Psoas muscle (tissue), 7 donors: ENCODE measurements at regions not wholly inside any gene's neighbourhood (a gene's known extent, or its start where the extent isn't known, plus 50 kb on each side); places are given as distances from the start of the nearest gene placed in this dataset.

ENCODE experiments used
- ATAC-seq, 4 donors: fragments of 200-7000 bp; cut with Tn5 transposase; one replicate each; pipeline ENCODE4 v1.9.1; 2020; ENCODE audit warnings: moderate library complexity in 3 of 4, mild to moderate bottlenecking in 2 of 4
- DNase-seq, 2 donors: peaks; one replicate each; pipeline ENCODE4 v3.0.0-alpha.2; 2020
- H3K27ac ChIP-seq: fragments of 200-600 bp; one replicate; pipeline ENCODE4 v1.8.0; 2022
- H3K27me3 ChIP-seq, 3 donors: fragments of 200-600 bp in 1 of 3; one replicate each; pipeline versions ENCODE4 v1.6.1 to v1.8.0; 2013 to 2022; ENCODE audit warnings: low read length in 2 of 3, mild to moderate bottlenecking in 2 of 3, moderate library complexity in 1 of 3; ENCODE audit not compliant: insufficient read depth in 3 of 3
- H3K36me3 ChIP-seq, 2 donors: fragments of 200-600 bp in 1 of 2; one replicate each; pipeline versions ENCODE4 v1.6.1 to v1.8.0; 2013 to 2022; ENCODE audit warnings: low read depth in 1 of 2, mild to moderate bottlenecking in 1 of 2, moderate library complexity in 1 of 2; ENCODE audit not compliant: insufficient read depth in 1 of 2
- H3K4me1 ChIP-seq: fragments of 200-600 bp; one replicate; pipeline ENCODE4 v1.8.0; 2022
- H3K4me3 ChIP-seq: fragments of 200-600 bp; one replicate; pipeline ENCODE4 v1.8.0; 2022; ENCODE audit warnings: mild to moderate bottlenecking
- H3K9me3 ChIP-seq: fragments of 200-600 bp; one replicate; pipeline ENCODE4 v1.8.0; 2022
- WGBS, 3 donors: extraction: QIAGEN DNeasy Blood & Tissue Kit; methylation state at CpG; one replicate each; pipeline versions ENCODE4 v1.1.6 to v1.1.7; 2013; 5-methylcytosine and 5-hydroxymethylcytosine counted together
- intact Hi-C, 2 donors: fragments of 100-400 bp; cut with DNase I; formaldehyde crosslinking; loops; one replicate each; pipeline versions ENCODE4 v1.11.0 to v1.14.2; 2022
- TF ChIP-seq, protein P1 (sequence below): fragments of 200-600 bp; IDR thresholded peaks from one replicate; pipeline ENCODE4 v1.8.0; 2022; ENCODE audit warnings: antibody characterized with exemption
- donor health status: healthy with polysubstance abuse.
- donor health status: DM: no; HTN: no; CAD: no; lungs with moderate emphysema.
- donor health status: Bipolar disorder and iron deficiency.
- donor health status: healthy.
- donor health status: DM: yes; HTN: yes; CAD: no.
- donor health status: DM: no; HTN: no; CAD: no.
- donor health status: DM: yes; HTN: yes; CAD: no.

DNA sequence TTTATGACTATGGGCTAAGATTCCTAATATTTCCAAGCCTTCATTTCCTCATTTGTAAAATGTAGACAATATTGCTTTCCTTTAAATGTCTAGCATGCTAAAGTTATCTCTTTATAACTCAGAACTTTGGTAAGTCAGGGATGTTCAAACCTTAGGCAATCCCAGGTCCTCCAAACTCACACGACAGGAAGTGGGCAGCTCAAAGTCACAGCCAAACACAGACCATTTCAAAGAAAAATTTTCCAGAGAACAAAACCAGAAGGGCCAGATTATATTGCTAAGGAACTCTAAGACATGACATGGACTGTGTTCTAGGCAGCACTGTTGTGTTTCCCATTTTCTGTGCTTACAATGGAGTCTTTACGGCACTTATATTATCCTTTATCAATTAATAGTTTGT is 87.8 kb upstream of the DYNC1I1 start:
- no peak for ATAC-seq
- H3K4me3 ChIP-seq: no peak overlapping the region
- DNase-seq: no peak
- TF ChIP-seq, protein P1, sequence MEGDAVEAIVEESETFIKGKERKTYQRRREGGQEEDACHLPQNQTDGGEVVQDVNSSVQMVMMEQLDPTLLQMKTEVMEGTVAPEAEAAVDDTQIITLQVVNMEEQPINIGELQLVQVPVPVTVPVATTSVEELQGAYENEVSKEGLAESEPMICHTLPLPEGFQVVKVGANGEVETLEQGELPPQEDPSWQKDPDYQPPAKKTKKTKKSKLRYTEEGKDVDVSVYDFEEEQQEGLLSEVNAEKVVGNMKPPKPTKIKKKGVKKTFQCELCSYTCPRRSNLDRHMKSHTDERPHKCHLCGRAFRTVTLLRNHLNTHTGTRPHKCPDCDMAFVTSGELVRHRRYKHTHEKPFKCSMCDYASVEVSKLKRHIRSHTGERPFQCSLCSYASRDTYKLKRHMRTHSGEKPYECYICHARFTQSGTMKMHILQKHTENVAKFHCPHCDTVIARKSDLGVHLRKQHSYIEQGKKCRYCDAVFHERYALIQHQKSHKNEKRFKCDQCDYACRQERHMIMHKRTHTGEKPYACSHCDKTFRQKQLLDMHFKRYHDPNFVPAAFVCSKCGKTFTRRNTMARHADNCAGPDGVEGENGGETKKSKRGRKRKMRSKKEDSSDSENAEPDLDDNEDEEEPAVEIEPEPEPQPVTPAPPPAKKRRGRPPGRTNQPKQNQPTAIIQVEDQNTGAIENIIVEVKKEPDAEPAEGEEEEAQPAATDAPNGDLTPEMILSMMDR: no peak
- intact Hi-C loops: loop anchor here (5.0 kb wide), 3 partner anchors 72 to 137 kb away; no protein-coding TSS in a partner anchor
- H3K27me3 ChIP-seq: no peaks in the 10 kb centered on the region
- no peaks in the 10 kb centered on the region for H3K36me3 ChIP-seq
- H3K4me1 ChIP-seq: peaks cover 30% of the 10 kb centered on the region
- no peaks in the 10 kb centered on the region for H3K9me3 ChIP-seq
- peak overlapping the region; percentile 14 for H3K27ac ChIP-seq
- 75 to 90% (median 88%) methylated on average over 2 of the region's 2 CpGs for WGBS, 3 donors

DNA sequence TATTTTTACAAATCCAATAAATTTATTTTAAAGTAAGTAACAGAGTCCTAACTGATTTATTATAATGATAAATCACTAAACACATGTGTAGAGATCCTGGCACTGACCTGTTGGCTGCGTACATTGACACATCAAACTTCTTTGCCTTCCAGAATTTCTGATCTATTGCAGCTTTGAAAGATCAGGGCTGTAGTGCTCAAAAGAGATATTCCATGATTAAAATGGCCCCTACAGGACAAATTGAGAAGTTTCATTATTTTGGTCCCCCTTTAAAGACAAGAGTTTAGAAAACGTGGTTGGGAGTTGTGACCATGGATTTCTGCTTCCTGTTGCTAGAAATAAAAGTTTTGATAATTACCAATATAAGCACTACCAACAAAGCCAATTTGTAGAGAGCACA is 87.7 kb upstream of the PDK4 start:
- H3K4me1 ChIP-seq: peaks cover 26% of the 10 kb centered on the region
- DNase-seq (no peak), ATAC-seq (peak in 3 of 4 donors; percentile 38 to 52 (median 50))
- WGBS, 3 donors: 2 to 38% (median 35%) methylated on average over 2 of the region's 2 CpGs
- H3K27me3 ChIP-seq: no peaks in the 10 kb centered on the region
- TF ChIP-seq, protein P1: peak; percentile 67
- no peaks in the 10 kb centered on the region for H3K36me3 ChIP-seq
- no peak overlapping the region for H3K4me3 ChIP-seq
- intact Hi-C loops: loop anchor here (5.0 kb wide), 3 partner anchors 72 to 137 kb away; no protein-coding TSS in a partner anchor
- H3K9me3 ChIP-seq: no peaks in the 10 kb centered on the region
- H3K27ac ChIP-seq: peak overlapping the region; percentile 14

DNA sequence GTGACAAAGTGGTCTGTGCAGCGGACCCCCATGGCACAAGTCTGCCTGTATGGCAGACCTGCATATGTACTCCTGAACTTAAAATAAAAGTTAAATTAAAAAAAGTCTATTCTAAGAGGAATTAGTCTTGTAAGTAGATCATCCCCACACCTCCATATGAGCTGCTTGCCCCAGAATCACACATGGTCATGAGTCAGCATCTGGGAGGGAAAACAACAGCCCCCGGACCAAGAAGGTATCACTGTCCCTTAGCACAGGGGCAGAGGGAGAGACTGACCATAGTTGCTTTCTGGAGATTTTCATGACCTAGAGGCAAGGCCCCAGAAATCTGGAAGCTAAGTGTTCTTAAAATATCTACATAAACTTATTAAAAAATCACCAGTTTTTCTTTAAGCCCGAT is 86.6 kb upstream of the PDK4 start:
- peaks cover 23% of the 10 kb centered on the region for H3K4me1 ChIP-seq
- no peak overlapping the region for H3K4me3 ChIP-seq
- no peaks in the 10 kb centered on the region for H3K27me3 ChIP-seq
- 47 to 84% (median 74%) methylated on average over 3 of the region's 3 CpGs for WGBS, 3 donors
- ATAC-seq (peak in 3 of 4 donors; percentile 33 to 57 (median 39)), DNase-seq (no peak)
- H3K36me3 ChIP-seq: no peaks in the 10 kb centered on the region
- TF ChIP-seq, protein P1: no peak
- peak overlapping the region; percentile 21 for H3K27ac ChIP-seq
- intact Hi-C loops: loop anchor here (5.0 kb wide), 3 partner anchors 71 to 136 kb away; no protein-coding TSS in a partner anchor
- H3K9me3 ChIP-seq: no peaks in the 10 kb centered on the region

DNA sequence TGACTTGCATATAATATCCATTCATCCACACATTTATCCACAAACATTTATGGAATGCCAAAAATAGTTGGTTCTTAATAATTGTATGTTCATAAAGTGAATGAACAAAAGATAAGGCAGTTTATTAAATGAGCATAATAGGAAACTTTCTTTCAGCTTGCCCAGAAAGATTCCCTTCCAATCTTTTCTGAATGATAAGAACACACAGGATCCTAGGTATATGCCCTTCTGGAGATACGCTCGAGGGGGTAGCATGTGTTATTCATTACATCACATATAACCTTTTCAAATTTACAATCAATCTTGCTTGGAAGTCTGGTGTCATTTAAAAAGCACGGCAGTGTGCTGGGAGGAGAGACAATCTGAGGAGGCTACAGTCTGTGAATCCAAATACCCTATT is 80.4 kb upstream of the PDK4 start:
- Histone ChIP-seq H3K4me1 (no peaks in the 10 kb centered on the region), H3K27me3 (no peaks in the 10 kb centered on the region), H3K27ac (no peak overlapping the region), H3K4me3 (no peak overlapping the region), H3K36me3 (no peaks in the 10 kb centered on the region), H3K9me3 (no peaks in the 10 kb centered on the region)
- intact Hi-C loops: loop anchor here in 1 of 2 donors (5.0 kb wide), 1 partner anchor 44 kb away; no protein-coding TSS in a partner anchor
- 71 to 74% (median 71%) methylated on average over 3 of the region's 3 CpGs for WGBS, 3 donors
- DNase-seq (no peak), ATAC-seq (no peak)
- TF ChIP-seq, protein P1: no peak

DNA sequence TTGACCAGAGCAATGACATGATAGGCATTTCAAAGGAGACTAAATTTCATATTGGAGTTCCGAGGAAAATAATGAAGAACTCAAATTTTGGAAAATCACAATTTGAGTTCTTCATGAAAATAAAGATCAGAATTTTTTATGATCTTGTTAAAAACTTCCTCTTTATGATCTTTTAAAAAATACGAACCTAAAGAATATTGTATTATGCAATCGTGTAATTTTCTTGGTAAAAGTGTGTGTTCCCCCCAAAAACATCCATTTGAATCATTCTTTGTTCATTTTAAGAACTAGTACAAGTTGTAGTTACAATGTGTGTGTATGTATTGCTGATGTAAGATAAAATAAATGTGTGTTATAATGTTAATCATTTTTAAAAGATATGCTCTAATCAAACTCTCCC is 79.3 kb upstream of the PDK4 start:
- ATAC-seq: no peak
- intact Hi-C loops: loop anchor here in 1 of 2 donors (5.0 kb wide), 1 partner anchor 43 kb away; no protein-coding TSS in a partner anchor
- 88 to 97% (median 92%) methylated on average over 3 of the region's 3 CpGs for WGBS, 3 donors
- TF ChIP-seq, protein P1: no peak
- no peaks in the 10 kb centered on the region for H3K36me3 ChIP-seq
- H3K27me3 ChIP-seq: no peaks in the 10 kb centered on the region
- no peaks in the 10 kb centered on the region for H3K9me3 ChIP-seq
- no peak overlapping the region for H3K4me3 ChIP-seq
- H3K4me1 ChIP-seq: no peaks in the 10 kb centered on the region
- no peak for DNase-seq
- H3K27ac ChIP-seq: no peak overlapping the region
